CMK (cell line): ENCODE measurements at regions not wholly inside any gene's neighbourhood (a gene's known extent, or its start where the extent isn't known, plus 50 kb on each side); places are given as distances from the start of the nearest gene placed in this dataset.
"Not testable (repeated sequence)": the region's sequence is repeated elsewhere in the genome, so short reads cannot be mapped to it uniquely, and the experiment has no call there.

Source experiments
- DNase-seq: peaks from one replicate; pipeline ENCODE4 v3.0.0-alpha.2; 2010; ENCODE audit warnings: low read depth

DNA sequence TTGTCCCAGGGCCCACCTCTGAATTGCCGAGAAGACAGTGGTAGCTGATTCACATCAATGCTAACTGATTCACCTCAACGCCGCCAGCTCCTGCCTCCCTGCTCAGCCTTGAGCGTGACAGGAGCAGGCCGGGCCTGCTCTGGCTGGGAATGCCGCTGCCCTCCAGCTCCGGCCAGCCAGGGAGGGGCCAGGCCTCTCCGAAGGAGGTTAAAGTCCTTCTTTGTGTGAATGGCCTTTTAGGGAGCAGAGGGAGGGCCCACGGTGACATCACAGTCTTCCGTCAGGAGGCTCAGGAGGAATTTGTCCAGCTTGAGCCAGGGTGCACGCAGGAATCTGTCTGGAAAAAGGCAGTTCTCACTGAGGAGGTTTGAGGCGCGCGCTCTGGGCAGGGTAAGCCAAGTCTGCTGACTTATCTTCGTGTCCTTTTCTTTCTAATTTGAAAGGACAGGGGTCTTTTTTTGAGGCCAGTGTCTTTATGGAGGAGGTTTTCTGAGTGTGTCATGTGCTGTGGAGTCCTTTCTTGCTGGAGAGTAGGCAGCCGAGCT, 82.7 kb downstream of the C9orf152 start:
- no peak for DNase-seq

DNA sequence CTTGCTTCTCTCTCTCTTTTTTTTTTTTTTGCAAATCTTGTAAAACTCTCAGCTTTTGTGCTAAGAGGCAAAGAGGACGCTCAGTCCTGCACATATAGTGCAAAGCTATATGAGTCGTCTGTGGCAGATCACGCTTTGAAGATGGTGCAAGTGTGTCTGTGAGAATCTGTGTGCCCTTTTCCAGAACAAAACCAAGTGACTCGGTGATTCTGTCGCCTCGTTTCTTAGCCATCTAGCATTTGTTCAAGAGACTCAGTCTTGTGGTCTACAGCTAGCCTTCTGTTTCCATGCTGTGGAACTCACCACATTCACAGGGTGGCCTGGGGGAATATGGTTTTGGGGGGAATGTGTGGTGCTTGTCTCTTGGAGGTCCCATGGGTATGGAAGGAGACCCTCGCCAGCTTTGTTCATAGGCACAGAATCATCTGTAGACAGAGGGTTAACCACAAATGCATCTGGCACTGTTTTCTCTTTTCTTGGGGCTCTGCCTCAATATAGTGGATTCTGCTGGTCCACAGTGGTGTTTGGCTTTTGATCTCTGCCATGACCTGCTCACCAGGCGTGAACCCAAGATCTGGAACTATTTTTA, 82.1 kb downstream of the C9orf152 start:
- DNase-seq = no peak

DNA sequence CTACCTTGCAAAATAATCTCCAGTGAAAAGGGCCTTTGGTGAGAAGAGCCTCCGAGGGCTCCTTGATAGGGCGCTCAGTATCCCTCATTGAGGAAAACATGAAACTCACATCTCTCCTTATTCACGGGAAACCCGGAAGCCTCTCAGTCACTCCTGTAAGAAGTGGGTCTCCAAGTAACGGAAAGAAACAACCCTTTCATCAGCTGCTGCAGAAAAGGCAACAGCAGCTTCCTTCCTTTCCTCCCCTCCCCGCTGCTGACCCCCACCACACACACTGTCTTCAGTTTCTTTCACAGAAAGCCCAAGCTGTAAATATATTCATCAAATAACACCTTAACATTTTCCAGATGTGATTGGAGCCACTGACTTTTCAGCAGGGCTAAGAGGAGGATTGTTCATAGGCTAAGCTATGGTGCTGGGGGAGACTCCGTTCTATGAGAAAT, 81.4 kb downstream of the C9orf152 start:
- DNase-seq = no peak

DNA sequence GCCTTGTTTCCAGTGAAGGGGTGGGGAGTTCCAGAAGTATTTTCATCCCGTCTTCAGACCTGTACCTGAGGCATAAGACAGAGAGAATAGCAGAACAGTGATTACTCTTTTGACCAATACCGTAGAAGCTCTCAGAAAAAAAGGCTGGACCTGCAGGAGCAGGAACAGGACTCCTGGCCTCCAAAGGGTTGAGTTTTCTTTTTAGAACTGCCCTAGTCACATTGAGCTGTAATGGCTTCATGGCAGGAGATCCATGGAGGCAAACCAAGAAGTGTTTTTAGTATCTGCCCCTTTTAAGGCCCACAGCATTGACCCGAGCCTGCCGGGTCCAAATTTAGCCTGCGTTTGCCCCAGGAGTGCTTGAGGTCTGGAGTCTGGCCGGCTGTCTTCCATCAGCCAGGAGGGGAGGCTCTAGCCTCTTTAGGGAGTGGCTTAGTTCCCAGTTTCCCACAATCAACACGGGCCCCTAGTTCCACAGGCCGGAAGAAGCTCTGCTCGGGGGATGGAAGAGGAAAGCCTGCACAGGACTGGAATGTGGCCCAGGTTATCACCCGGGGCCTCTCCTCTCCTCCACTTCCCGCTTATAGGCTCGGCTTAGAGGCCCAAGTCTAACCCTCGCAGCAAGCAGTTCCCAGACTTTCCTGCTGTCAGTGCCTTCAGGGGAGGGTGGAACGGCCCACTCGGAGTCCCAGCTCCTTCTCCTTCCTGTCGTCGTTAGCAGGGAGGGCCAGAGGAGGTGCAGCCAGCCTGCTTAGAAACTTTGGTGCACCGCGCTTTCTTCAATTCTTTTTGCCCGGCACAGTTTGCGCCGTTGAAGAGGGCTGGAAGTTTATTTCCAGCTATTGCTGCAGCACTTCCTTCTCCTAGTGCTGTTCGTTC, 80.7 kb downstream of the C9orf152 start:
- no peak for DNase-seq

DNA sequence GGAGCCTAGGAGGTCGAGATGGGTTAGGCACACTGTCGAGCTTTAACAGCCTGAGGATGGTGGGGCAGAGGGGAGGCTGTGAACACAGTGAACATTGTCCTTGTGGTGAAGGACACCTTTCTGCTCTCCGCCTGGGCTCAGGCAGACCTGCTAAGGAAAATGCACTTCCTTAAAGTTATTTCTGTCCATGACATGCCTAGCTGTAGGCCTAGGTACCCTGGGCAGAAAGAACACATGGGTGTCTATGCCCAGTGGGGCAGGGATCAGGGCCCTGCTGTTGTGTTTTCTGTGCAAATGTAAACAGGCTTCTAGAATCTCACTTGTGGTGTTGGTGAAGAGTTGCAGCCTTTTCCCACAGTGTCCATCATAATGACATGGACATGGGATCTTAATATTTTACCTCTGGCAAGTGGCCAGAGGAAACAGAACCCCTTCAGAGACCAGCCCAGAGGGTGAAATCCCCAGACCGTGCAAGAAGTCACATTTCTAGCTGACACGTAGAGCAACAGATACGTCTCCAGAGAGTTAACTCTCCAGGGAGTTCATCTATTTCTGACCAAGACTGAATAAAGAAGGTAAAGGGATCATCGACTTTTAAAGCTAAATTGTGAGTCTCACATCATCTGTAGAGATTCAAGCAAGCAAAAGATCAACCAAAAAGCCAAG, 79.2 kb downstream of the C9orf152 start:
- no peak for DNase-seq

DNA sequence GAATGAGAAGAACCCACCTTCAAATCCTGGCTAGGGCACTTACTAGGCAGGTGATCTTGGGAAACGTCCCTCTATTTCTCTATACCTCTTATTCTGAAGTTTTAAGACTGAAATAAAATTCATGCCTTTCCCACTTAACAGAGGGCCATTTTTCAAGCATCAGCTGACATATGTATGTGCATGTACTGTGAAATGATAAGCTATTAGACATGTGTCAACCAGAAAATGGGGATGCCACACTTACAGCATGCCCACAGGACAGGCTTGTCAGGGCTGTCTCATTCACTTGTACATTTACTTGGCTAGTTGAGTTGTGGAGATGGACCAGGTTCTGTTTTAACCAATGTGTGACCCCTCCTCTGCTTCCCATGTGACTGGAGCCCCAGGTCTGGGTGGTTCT, 78.5 kb downstream of the C9orf152 start:
- no peak for DNase-seq

DNA sequence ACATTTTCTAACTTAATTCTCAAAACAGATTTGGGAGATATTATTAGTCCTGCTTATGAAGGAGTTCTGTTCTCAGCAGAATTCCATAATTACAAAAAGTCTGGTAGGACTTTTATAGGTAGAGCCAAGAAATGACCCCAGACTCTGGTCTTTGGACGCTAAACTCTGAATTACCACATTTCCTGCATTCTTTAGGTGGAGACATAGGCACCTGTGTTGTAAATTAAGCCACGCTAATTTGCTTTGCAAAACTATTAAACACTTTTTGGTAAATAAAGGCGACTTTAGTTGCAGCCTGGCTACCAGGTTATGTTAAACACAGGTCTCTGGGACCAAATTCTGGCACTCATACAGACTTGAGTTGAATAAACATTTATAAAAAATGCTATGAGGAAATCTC, 77.7 kb downstream of the C9orf152 start:
- DNase-seq = no peak

DNA sequence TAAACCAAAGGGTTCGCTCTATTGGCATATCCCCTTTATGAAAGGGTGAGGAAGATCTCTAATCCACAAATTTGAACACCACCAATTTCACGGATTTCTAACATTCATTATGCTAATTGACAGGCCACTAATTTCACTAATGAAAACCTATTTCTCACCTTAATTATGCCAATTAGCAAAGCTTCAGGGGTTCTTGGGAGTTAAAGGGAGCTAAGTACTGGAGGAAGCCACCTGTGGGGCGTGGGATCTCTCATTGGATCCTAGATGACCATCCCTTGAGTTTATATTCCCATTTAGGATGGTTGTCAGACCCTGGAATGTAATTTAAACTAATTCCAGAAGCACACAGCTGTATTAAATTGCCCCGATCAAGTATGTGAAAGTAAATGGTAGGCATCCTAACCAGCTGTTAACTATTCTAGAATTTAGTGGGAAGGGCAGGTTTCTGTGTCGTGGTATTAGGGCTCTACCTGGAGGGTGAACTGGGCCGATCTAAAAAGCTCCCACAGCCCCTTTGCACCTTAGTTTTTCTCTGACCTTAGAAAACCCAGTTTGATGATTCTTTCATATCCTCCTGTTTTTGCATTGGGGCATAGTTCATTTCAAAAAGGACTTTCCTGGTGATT, 77.1 kb downstream of the C9orf152 start:
- DNase-seq = no peak

DNA sequence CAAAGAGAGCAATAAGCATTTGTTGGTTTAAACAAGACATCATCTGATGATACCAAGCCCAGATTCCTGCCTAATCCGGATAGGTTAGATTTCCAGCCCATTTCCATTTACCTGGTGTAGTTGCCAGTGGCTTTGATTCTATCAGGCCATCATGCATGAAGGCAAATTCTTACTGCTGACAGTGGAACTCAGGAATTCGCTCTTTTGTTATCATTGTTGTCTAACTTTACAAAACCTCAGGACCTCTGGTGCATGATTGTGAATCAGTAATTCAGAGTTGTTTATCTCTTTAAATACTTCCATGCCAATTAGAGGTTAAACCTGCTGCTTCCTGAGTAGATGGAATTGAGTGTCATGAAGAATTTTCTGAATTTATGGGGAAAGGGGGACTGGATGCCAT, 76.5 kb downstream of the C9orf152 start:
- DNase-seq = no peak

DNA sequence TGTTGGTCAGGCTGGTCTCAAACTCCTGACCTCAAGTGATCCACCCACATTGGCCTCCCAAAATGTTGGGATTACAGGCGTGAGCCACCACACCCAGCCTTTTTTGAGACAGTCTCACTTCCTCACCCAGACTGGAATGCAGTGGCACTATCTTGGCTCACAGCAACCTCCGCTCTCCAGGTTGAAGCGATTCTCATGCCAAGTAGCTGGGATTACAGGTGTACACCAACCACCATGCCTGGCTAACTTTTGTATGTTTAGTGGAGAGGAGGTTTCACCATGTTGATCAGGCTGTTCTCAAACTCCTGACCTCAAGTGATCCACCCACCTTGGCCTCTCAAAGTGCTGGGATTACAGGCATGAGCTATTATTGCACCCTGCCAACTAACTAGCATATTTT, 75.4 kb downstream of the C9orf152 start:
- DNase-seq = not testable (repeated sequence)

DNA sequence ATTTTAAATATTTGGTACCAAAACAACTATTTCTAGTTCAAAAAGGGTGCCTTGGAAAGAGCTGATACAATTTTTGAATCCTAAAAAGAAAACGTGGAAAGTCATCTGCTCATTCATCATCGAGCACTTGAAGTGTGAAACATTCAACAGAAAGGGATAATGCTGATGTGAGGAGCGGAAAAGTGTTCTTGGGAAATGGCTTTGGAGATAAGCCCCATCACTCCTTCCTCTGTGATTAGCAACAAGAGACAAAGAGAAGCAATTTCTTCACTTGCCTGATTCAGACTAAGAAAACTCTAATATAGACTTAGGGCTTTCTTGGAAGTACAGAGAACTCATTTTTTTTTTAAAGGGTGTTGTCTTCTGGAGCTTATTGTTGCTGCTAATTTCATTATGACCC, 74.9 kb downstream of the C9orf152 start:
- DNase-seq = no peak

DNA sequence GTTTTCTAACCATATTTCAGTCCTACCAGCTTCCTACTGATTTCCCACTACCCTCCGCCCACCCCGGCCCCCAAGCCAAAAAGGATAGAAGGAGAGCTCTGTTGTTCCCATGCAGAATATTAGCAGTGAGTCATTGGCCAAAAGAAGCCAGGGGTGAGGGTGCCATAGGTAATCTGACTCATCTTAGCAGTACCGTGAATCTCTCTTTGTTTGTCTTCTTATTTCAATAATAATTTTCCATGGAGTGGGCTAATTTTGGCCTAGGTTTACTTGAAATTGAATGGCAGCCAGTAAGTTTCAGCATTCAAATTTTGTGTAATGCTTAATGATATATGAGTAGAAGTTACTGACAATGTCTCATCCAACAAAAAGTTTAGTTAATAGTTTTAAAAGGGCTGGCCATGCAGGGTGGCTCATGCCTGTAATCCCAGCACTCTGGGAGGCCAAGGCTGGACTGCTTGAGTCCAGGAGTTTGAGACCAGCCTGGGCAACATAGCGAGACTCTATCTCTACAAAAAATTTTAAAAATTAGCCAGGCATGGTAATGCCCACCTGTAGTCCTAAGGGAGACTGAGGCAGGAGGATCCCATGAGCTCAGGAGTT, 74.2 kb downstream of the C9orf152 start:
- no peak for DNase-seq

DNA sequence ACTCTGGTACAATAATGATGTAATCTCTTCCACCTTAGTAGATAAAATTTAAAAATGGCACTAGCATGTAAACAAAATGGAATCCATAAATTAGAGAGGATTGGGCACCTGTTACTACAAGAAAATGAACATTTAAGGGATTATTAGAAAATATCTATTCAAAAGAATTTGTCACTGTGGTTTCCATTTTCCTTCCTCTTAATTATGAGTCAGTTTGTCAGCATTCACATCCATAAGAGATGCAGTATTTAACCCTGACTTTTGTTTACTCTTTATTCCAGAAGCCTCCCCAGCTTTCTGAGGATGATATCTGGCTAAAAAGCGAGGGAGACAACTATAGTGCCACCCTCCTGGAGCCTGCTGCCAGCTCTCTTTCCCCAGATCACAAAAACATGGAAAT, 72.1 kb downstream of the C9orf152 start:
- DNase-seq = no peak

DNA sequence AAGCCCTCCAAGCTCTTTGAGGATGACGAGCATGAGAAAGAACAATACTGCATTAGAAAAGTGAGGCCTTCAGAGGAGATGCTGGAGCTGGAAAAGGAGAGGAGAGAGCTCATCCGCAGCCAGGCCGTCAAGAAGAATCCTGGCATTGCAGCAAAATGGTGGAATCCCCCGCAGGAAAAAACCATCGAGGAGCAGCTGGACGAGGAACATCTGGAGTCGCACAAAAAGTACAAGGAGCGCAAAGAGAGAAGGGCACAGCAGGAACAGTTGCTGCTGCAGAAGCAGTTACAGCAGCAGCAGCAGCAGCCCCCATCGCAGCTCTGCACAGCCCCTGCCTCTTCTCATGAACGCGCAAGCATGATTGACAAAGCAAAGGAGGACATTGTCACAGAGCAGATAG, 71.2 kb downstream of the C9orf152 start:
- DNase-seq = no peak

DNA sequence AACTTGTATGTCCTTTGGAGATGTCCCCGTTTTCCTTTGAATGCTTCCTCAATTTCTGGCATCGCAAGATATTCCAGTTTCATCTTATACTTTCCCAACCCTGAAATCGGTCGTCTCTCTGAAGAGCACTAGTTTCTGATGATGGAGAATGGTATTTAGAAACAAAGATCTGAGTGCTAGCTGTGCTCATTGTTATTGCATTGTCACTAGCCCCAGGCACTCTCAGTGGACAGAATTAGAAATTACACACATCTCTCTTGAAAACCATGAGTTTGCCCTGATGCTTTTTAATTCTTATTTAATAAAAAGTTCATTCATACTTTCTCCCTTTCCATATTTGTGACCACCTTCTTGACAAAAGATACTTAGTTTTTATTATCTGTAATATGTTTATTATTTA, 67.7 kb downstream of the C9orf152 start:
- no peak for DNase-seq

DNA sequence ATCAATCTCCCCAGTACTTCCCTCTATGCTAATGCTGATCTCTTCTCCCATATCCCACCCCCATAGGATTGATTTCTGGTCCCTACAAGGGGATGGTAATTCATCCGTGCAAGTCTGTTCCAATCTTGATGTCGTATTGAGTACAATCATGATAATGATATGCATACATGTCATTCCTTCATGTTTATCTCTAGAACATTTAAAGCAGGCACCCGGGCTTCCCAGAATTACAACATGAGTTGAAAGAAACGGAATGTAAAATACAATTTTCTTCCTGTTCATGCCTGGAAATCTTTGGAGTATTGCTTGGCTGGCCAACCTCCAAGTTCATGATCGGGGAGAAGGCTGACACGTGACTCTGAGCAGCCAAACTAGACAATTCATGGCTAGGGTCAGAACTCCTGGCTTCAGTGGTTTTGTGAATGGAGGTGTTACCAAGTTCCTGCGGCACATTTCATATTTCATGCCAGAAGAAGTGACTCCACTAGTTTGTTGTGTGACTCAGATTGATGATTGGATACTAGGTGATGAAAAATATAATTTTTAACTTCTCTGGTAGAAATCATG, 66.6 kb downstream of the C9orf152 start:
- no peak for DNase-seq

DNA sequence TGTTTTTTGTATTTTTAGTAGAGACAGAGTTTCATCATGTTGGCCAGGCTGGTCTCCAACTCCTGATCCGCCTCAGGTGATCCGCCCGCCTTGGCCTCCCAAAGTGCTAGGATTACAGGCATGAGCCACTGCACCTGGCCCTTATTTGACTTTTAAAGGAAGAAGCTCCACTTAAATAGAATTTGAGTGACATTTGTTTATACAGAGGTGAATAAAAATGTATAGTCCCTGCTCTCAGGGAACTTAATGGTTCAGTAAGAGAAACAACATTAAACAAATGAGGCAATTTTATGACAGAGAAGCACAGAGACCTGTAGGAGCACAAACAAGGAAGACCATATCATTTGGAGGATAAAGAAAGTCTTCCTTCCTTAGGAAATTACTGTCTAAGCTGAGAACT, 65.7 kb downstream of the C9orf152 start:
- DNase-seq = no peak

DNA sequence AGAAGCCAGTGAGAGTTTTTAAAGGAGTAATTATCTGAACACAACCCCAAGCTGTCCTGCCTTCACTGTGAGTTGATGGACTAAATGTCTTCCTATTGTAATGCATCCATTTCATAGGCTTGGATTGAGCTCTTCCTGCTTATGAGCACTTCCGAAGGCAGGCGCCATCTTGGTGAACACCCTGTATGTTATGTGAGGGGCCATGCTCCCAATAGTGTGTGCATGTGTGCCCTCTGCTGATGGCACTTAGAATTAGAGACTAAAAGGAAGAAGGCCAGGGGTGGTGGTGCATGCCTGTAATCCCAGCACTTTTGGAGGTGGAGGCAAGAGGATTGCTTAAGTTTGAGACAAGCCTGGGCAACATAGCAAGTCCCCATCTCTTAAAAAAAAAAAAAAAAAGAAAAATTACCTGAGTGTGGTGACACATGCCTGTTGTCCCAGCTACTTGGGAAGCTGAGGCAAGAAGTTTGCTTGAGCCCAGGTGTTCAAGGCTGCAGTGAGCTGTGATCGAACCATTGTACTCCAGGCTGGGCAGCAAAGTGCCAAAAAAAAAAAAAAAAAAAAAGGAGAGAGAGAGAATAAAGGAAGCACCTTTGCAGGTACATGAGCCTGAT, 65.0 kb downstream of the C9orf152 start:
- DNase-seq = no peak

DNA sequence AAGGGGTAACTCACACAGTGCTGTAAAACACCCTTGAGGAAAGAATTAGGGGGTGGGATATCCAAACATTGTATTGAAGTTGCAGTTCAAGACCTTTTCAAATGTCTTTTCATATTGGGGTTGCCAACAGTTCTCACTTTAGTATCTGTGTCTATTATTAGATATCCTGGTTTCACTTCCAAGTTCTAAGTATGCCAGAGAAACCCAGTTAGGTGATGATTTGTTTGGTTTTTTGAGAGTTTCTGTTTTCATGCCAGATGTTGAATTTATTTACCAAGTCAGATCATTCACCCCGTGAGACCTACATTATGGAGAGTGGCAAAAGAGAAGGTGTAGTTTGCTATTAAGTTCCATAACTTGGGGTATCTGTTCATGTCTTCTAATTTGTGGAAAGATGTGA, 64.5 kb downstream of the C9orf152 start:
- DNase-seq = no peak

DNA sequence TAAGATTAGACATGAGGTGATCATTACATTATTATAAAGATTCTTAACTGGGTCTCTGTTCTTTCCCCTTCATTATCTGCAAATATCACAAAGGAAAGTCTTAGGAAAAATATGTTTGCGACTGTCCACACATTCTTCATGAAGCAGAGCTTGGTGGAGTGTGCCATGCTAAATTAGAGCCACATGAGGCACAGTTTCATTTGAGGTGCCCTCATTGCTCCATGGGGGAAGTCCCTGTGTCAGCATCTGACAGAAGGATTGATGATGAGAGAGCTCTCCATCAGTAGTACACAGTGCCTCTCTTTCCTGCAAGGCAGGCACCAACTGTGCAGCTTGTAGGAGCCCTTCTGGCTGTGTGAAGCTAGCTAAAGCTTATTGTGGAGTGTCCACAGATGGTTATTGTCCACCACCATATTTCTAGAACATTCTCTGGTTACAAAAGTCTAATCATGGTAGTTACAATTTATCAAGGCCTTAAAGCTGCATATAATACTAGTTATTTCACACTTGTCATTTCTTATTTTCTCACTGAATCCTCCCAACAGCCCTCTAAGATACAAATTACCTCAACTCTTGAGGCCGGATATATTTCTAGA, 63.9 kb downstream of the C9orf152 start:
- DNase-seq = peak; percentile 8

DNA sequence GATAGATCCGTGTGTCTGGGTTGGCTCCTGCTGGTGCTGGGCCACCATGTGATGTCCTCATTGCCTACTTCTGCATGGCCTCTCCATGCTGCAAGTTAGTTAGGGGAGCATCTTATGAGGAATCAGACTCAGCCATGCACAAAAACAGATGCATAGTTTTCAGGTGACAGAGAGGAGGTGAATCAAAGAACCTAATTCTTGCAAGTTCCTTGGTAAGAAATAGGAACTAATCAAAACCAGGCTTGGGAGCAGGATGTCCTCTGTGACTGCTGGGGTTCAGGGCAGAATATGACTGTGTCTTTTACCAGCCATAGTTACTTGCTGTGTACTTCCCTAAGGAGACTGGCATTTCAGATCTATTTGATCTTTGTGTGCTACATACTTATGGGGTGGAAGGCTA, 61.6 kb downstream of the C9orf152 start:
- no peak for DNase-seq
